Natural killer cell treated with Interleukin-12 subunit alpha and Interleukin-12 subunit beta and Interleukin-15 and Interleukin-18, amount 100 ng/mL, for 72 hours (primary cell): ENCODE measurements at regions not wholly inside any gene's neighbourhood (a gene's known extent, or its start where the extent isn't known, plus 50 kb on each side); places are given as distances from the start of the nearest gene placed in this dataset.

Experiments
- ATAC-seq, 2 donors: fragments of 150-1000 bp; cut with Tn5 transposase in 1 of 2; sonication (Bioruptor Pico), chemical (Tn5 transposase) in 1 of 2; 2 replicates each; pipeline ENCODE4 v1.10.0; 2021
- DNase-seq: peaks from one replicate; pipeline ENCODE4 v3.0.0; 2022; ENCODE audit warnings: low spot score
- H3K27ac Mint-ChIP-seq, 2 donors: 1 replicate in 1 of 2; 2 replicates in 1 of 2; pipeline ENCODE4 v1.8.0; 2022; ENCODE audit warnings: mixed read lengths in 2 of 2, mild to moderate bottlenecking in 1 of 2, moderate library complexity in 1 of 2
- H3K27me3 Mint-ChIP-seq, 2 donors: 1 replicate in 1 of 2; 2 replicates in 1 of 2; pipeline ENCODE4 v1.8.0; 2022; ENCODE audit warnings: mixed read lengths in 2 of 2
- H3K36me3 Mint-ChIP-seq: one replicate; pipeline ENCODE4 v1.8.0; 2022; ENCODE audit warnings: mixed read lengths
- H3K4me1 Mint-ChIP-seq, 2 donors: 1 replicate in 1 of 2; 2 replicates in 1 of 2; pipeline ENCODE4 v1.8.0; 2022; ENCODE audit warnings: low read depth in 2 of 2, mixed read lengths in 2 of 2, mild to moderate bottlenecking in 1 of 2
- H3K4me3 Mint-ChIP-seq: one replicate; pipeline ENCODE4 v1.8.0; 2022; ENCODE audit warnings: mixed read lengths
- H3K9me3 Mint-ChIP-seq: 2 replicates; pipeline ENCODE4 v1.8.0; 2022; ENCODE audit warnings: mixed read lengths

DNA sequence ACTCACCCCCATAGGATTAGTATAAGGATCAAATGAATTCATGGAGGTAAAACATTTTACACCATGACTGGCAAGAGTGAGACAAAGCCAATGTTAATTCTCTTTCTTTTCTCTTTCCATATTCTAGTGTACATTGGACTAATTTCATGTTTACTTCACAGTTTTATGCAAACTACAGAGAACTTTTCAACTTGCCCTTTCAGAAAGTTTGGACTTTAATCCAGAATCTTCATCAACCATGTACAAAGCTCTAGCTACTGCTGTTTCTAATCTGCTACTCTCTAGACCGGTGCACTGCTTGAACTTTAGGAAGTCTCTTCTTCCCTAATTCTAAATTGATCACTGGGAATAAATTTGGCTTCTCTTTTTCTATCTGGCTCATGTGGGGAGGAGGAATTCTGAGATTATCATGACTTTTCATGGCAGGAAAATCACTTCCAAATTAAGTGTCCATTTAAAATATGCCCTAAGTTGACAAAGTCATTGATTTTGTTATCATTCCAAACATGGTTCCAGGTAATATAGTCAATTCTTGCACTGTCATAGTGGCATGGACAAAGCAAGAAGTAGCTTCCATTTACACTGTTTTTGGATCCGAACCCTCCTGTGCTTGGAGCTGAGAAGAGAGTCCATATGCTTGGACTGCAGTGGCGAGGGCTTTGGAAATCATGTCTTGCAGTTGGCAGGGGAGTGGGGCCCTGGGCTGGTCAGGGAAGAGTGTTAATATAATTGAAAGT, 903.3 kb downstream of the CCSER2 start:
- peaks cover 2% of the 10 kb centered on the region for H3K9me3 Mint-ChIP-seq

GRCh38 chr10:85235258-85235657, 906.9 kb downstream of the CCSER2 start:
- no peak overlapping the region for H3K27ac Mint-ChIP-seq
- H3K9me3 Mint-ChIP-seq: peaks cover 4% of the 10 kb centered on the region
- H3K4me1 Mint-ChIP-seq: no peaks in the 10 kb centered on the region
- H3K36me3 Mint-ChIP-seq: no peaks in the 10 kb centered on the region
- no peak overlapping the region for H3K4me3 Mint-ChIP-seq
- ATAC-seq (no peak), DNase-seq (no peak)
- no peaks in the 10 kb centered on the region for H3K27me3 Mint-ChIP-seq

More for the DNA sequence above, 903.3 kb downstream of the CCSER2 start:
- ATAC-seq (no peak), DNase-seq (no peak)
- Mint-ChIP-seq H3K4me3 (no peak overlapping the region), H3K4me1 (no peaks in the 10 kb centered on the region), H3K36me3 (no peaks in the 10 kb centered on the region), H3K27ac (no peak overlapping the region), H3K27me3 (no peaks in the 10 kb centered on the region)

- H3K4me1 Mint-ChIP-seq: no peaks in the 10 kb centered on the region
- H3K27ac Mint-ChIP-seq: no peak overlapping the region
- peaks cover 4% of the 10 kb centered on the region for H3K9me3 Mint-ChIP-seq
- ATAC-seq: no peak
- no peak overlapping the region for H3K4me3 Mint-ChIP-seq
- H3K27me3 Mint-ChIP-seq: no peaks in the 10 kb centered on the region
- no peaks in the 10 kb centered on the region for H3K36me3 Mint-ChIP-seq
- no peak for DNase-seq
Measured at GRCh38 chr10:85238676-85239075, 910.3 kb downstream of the CCSER2 start.

DNA sequence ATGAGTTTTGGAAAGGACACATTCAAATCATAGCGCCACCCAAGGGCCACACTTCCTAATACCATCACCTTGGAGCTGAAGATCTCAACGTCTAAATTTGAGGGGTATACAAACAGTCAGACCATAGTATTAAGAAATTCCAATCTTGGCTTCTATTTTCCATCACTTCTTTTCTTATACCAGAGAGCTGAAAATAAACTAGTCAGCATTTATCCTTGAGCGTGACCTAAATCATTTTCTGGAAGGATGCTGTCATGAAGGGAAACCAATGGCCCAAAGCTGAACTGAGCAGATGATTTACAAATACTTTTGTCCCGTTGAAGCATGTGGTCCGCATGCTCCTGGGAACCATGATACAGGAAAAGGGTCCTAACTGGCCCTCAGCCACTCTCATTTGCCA, 921.9 kb downstream of the CCSER2 start:
- ATAC-seq (no peak), DNase-seq (no peak)
- Mint-ChIP-seq H3K36me3 (no peaks in the 10 kb centered on the region), H3K9me3 (peaks cover 11% of the 10 kb centered on the region), H3K27me3 (no peaks in the 10 kb centered on the region), H3K4me1 (no peaks in the 10 kb centered on the region), H3K27ac (no peak overlapping the region), H3K4me3 (no peak overlapping the region)

DNA sequence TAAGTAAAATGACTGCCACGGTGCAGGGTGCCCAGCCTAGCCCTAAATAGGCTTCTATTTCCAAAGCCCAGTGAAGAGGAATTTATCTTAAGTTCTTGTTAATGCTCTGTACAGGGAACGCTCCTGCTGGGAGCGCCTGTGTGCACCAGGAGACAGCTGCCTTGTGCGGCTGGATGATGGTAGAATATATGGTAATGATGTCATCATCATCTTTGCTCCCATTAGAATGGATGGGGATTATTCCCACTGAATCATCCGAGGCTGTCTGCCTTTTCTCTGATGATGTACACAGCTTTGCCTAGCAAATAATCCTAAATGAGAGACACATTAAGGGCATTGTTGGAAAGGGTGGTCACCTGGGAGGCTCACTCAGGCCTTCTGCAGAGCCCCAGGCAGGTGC, 928.1 kb downstream of the CCSER2 start:
- ATAC-seq: no peak
- no peaks in the 10 kb centered on the region for H3K36me3 Mint-ChIP-seq
- peaks cover 3% of the 10 kb centered on the region for H3K9me3 Mint-ChIP-seq
- H3K4me3 Mint-ChIP-seq: no peak overlapping the region
- DNase-seq: no peak
- H3K27ac Mint-ChIP-seq: no peak overlapping the region
- H3K27me3 Mint-ChIP-seq: no peaks in the 10 kb centered on the region
- H3K4me1 Mint-ChIP-seq: no peaks in the 10 kb centered on the region

GRCh38 chr10:85259908-85260307, 931.5 kb downstream of the CCSER2 start:
- Mint-ChIP-seq H3K4me1 (no peaks in the 10 kb centered on the region), H3K4me3 (no peak overlapping the region), H3K27ac (no peak overlapping the region), H3K9me3 (peaks cover 6% of the 10 kb centered on the region), H3K27me3 (no peaks in the 10 kb centered on the region), H3K36me3 (no peaks in the 10 kb centered on the region)
- ATAC-seq: no peak
- no peak for DNase-seq

DNA sequence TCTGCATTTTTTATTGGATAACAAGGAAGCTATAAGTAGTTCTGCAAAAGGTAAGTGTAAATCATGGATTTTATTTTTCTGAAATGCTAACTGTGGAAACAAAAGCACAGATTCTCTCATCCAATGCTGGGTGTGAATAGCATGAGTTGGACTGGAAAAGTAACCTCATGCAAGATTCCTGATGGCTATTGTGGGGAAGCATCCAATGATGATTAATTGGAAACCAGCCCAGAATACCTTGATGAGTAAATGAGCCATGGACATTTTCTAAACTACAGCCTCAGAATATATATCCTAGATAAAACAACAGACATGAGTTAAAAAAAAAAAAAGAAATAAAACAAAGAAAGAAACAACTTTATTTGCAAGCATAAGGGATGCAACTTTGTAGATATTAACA, 934.6 kb downstream of the CCSER2 start:
- H3K27me3 Mint-ChIP-seq: no peaks in the 10 kb centered on the region
- H3K4me3 Mint-ChIP-seq: no peak overlapping the region
- H3K27ac Mint-ChIP-seq: no peak overlapping the region
- ATAC-seq (no peak), DNase-seq (no peak)
- H3K36me3 Mint-ChIP-seq: no peaks in the 10 kb centered on the region
- peaks cover 12% of the 10 kb centered on the region for H3K9me3 Mint-ChIP-seq
- H3K4me1 Mint-ChIP-seq: no peaks in the 10 kb centered on the region

DNA sequence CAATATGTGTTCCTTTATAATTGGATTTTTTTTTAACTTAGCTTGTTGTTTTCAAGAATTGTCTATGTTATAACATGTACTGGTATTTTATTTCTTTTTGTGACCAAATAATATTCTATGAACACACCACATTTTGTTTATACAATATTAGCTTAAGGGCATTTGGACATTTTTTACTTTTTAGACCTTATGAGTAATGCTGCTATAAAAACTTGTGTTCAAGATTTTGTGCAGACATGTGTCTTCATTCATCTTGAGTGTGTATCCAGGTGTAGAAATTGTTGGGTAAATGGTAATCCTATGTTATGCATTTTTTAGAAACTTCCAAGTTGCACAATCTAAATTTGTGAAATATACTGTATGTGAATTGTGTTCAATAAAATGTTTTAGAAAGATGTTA, 936.7 kb downstream of the CCSER2 start:
- no peak for DNase-seq
- no peak for ATAC-seq
- no peaks in the 10 kb centered on the region for H3K36me3 Mint-ChIP-seq
- H3K4me3 Mint-ChIP-seq: no peak overlapping the region
- H3K27me3 Mint-ChIP-seq: no peaks in the 10 kb centered on the region
- no peak overlapping the region for H3K27ac Mint-ChIP-seq
- H3K4me1 Mint-ChIP-seq: no peaks in the 10 kb centered on the region
- H3K9me3 Mint-ChIP-seq: peaks cover 21% of the 10 kb centered on the region

DNA sequence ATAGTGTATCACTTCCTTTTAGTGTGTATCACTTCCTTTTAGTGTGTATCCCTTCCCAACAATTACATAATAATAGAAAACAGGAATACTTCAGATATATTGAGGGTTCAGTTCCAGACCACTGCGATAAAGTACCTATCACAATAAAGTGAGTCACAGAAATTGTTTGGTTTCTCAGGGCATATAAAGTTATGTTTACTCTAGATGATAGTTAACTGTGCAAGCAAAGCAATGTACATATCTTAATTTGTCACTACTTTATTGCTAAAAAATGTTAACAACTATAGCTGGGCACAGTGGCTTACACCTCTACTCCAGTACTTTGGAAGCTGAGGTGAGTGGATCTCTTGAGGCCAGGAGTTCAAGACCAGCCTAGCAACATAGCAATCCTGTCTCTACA, 938.4 kb downstream of the CCSER2 start:
- no peaks in the 10 kb centered on the region for H3K27me3 Mint-ChIP-seq
- DNase-seq: no peak
- H3K9me3 Mint-ChIP-seq: peaks cover 25% of the 10 kb centered on the region
- H3K36me3 Mint-ChIP-seq: no peaks in the 10 kb centered on the region
- no peaks in the 10 kb centered on the region for H3K4me1 Mint-ChIP-seq
- H3K27ac Mint-ChIP-seq: no peak overlapping the region
- ATAC-seq: no peak
- no peak overlapping the region for H3K4me3 Mint-ChIP-seq

DNA sequence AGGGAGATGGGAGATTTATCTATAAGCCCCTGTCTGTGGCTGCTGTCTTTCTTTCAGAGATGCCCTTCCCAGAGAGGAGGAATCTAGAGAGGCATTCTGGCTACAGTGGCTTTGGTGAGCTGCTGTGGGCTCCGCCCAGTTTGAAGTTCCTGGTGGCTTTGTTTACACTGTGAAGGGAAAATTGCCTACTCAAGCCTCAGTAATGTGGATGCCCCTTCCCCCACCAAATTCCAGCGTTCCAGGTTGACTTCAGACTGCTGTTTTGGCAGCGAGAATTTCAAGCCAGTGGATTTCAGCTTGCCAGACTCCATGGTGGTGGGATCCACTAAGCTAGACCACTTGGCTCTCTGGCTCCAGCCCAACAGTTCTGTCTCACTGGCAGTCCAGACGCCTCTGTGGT, 951.6 kb downstream of the CCSER2 start:
- no peaks in the 10 kb centered on the region for H3K36me3 Mint-ChIP-seq
- DNase-seq (no peak), ATAC-seq (no peak)
- no peak overlapping the region for H3K27ac Mint-ChIP-seq
- H3K9me3 Mint-ChIP-seq: peaks cover 2% of the 10 kb centered on the region
- no peak overlapping the region for H3K4me3 Mint-ChIP-seq
- no peaks in the 10 kb centered on the region for H3K27me3 Mint-ChIP-seq
- no peaks in the 10 kb centered on the region for H3K4me1 Mint-ChIP-seq

GRCh38 chr10:85284778-85285770, 956.7 kb downstream of the CCSER2 start:
- H3K9me3 Mint-ChIP-seq: peaks cover 11% of the 10 kb centered on the region
- no peaks in the 10 kb centered on the region for H3K4me1 Mint-ChIP-seq

DNA sequence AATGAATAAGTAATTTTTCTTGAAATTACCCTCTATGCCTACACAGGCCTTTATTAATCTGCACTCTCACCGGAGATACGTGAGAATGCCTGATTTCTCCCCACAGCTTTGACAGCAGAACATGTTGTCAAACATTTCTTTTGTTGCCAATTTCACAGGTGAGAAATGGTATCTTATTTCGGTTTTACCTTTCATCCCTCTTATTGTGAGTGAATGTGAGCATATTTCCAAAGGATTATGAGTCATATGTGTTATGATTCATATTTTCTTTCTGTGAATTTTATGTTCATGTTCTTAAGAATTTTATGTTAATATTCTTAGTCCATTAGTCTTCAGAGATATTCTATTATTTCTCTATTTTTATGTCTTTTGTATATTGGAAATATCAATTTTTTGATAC, 965.1 kb downstream of the CCSER2 start:
- H3K9me3 Mint-ChIP-seq: peaks cover 18% of the 10 kb centered on the region

More at GRCh38 chr10:85284778-85285770, 956.7 kb downstream of the CCSER2 start:
- H3K27ac Mint-ChIP-seq: no peak overlapping the region
- no peak overlapping the region for H3K4me3 Mint-ChIP-seq
- no peaks in the 10 kb centered on the region for H3K36me3 Mint-ChIP-seq
- no peak for ATAC-seq
- H3K27me3 Mint-ChIP-seq: no peaks in the 10 kb centered on the region
- DNase-seq: no peak

DNA sequence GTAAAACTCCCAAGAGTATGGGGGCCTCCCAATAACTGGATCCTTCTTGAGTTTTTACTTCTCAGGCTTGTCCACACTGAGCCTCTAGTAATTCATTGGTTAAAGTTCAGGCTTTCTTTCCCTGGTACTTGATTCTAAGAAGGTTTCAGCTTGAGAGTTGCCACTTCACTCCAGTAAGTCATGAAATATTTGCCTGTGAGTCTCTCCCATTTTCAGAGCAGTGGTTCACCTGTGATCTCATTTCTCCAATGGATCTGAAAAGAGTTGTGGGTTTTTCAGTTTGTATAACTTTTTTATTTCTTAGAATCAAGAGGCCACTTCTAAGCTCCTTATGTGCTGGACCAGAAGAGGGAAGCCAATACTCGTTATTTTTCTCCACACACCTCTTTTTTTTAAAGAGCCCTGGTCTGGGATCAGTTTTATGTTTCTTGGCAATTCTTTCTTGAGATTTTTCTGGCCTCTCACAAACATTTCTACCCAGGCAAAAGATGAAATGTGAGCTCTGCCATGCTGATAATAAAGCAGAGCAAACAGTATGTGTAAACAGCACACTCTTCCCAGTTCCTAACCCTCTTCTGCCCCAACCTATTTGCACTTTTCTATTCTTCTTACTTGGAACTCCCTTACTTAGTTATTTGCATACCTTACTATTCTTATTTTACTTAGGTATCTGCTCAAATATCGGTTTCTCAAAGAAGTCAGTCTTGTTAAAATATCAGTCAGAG, 983.4 kb downstream of the CCSER2 start:
- Mint-ChIP-seq H3K4me3 (no peak overlapping the region), H3K9me3 (peaks cover 9% of the 10 kb centered on the region), H3K36me3 (no peaks in the 10 kb centered on the region), H3K27me3 (no peaks in the 10 kb centered on the region), H3K4me1 (no peaks in the 10 kb centered on the region), H3K27ac (no peak overlapping the region)
- DNase-seq (no peak), ATAC-seq (no peak)

More for the DNA sequence above, 965.1 kb downstream of the CCSER2 start:
- ATAC-seq: no peak
- no peak for DNase-seq
- Mint-ChIP-seq H3K27ac (no peak overlapping the region), H3K4me1 (no peaks in the 10 kb centered on the region), H3K4me3 (no peak overlapping the region), H3K36me3 (no peaks in the 10 kb centered on the region), H3K27me3 (no peaks in the 10 kb centered on the region)

- H3K9me3 Mint-ChIP-seq: peaks cover 12% of the 10 kb centered on the region
- no peaks in the 10 kb centered on the region for H3K27me3 Mint-ChIP-seq
- no peaks in the 10 kb centered on the region for H3K36me3 Mint-ChIP-seq
- H3K4me3 Mint-ChIP-seq: no peak overlapping the region
- no peak overlapping the region for H3K27ac Mint-ChIP-seq
- DNase-seq (no peak), ATAC-seq (no peak)
- H3K4me1 Mint-ChIP-seq: no peaks in the 10 kb centered on the region
Measured at GRCh38 chr10:85315657-85316056, 987.3 kb downstream of the CCSER2 start.
